ENCODE measurements at regions not wholly inside any gene's neighbourhood (a gene's known extent, or its start where the extent isn't known, plus 50 kb on each side); places are given as distances from the start of the nearest gene placed in this dataset.
"Not testable (repeated sequence)": the region's sequence is repeated elsewhere in the genome, so short reads cannot be mapped to it uniquely, and the experiment has no call there.

- peak in 1 of 2 experiments; percentile 71 for DNase-seq (ENCODE audit: low read depth in 1 of 2, low spot score in 1 of 2)
- TF ChIP-seq JUND (IDR thresholded peaks at IDR 0.05; ENCODE audit: low read depth) = no peak
- in situ Hi-C loops (cut with HindIII; ENCODE audit: low pct_unique_long_range_greater_than_20kb, low sequenced_read_pairs) = no loop called here
Observed at GRCh38 chr10:57905861-57906260, 361.8 kb downstream of the IPMK start.

- no peak for TF ChIP-seq JUND (IDR thresholded peaks at IDR 0.05; ENCODE audit: low read depth)
- DNase-seq (ENCODE audit: low read depth in 1 of 2, low spot score in 1 of 2) = no peak
- in situ Hi-C loops (cut with HindIII; ENCODE audit: low pct_unique_long_range_greater_than_20kb, low sequenced_read_pairs) = no loop called here
Observed at GRCh38 chr10:57905010-57905409, 362.7 kb downstream of the IPMK start.

GRCh38 chr10:57898231-57898630, 369.5 kb downstream of the IPMK start:
- TF ChIP-seq JUND (IDR thresholded peaks at IDR 0.05; ENCODE audit: low read depth) = no peak
- in situ Hi-C loops (cut with HindIII; ENCODE audit: low pct_unique_long_range_greater_than_20kb, low sequenced_read_pairs) = no loop called here
- DNase-seq (ENCODE audit: low read depth in 1 of 2, low spot score in 1 of 2) = peak in 1 of 2 experiments; percentile 96

GRCh38 chr10:57897611-57898010, 370.1 kb downstream of the IPMK start:
- DNase-seq (ENCODE audit: low read depth in 1 of 2, low spot score in 1 of 2) = no peak
- in situ Hi-C loops (cut with HindIII; ENCODE audit: low pct_unique_long_range_greater_than_20kb, low sequenced_read_pairs) = no loop called here
- no peak for TF ChIP-seq JUND (IDR thresholded peaks at IDR 0.05; ENCODE audit: low read depth)

- TF ChIP-seq JUND (IDR thresholded peaks at IDR 0.05; ENCODE audit: low read depth) = no peak
- in situ Hi-C loops (cut with HindIII; ENCODE audit: low pct_unique_long_range_greater_than_20kb, low sequenced_read_pairs) = no loop called here
- DNase-seq (ENCODE audit: low read depth in 1 of 2, low spot score in 1 of 2) = no peak
Observed at GRCh38 chr10:57894361-57894760, 373.3 kb downstream of the IPMK start.

- in situ Hi-C loops (cut with HindIII; ENCODE audit: low pct_unique_long_range_greater_than_20kb, low sequenced_read_pairs) = no loop called here
- TF ChIP-seq JUND (IDR thresholded peaks at IDR 0.05; ENCODE audit: low read depth) = no peak
- DNase-seq (ENCODE audit: low read depth in 1 of 2, low spot score in 1 of 2) = no peak
Observed at GRCh38 chr10:57891201-57892006, 376.3 kb downstream of the IPMK start.

GRCh38 chr10:57890691-57891090, 377.0 kb downstream of the IPMK start:
- peak in 1 of 2 experiments; percentile 59 for DNase-seq (ENCODE audit: low read depth in 1 of 2, low spot score in 1 of 2)
- TF ChIP-seq JUND (IDR thresholded peaks at IDR 0.05; ENCODE audit: low read depth) = no peak
- in situ Hi-C loops (cut with HindIII; ENCODE audit: low pct_unique_long_range_greater_than_20kb, low sequenced_read_pairs) = no loop called here

GRCh38 chr10:57885618-57885968, 382.1 kb downstream of the IPMK start:
- in situ Hi-C loops (cut with HindIII; ENCODE audit: low pct_unique_long_range_greater_than_20kb, low sequenced_read_pairs); DNase-seq (ENCODE audit: low read depth in 1 of 2, low spot score in 1 of 2): not testable (repeated sequence)

- in situ Hi-C loops (cut with HindIII; ENCODE audit: low pct_unique_long_range_greater_than_20kb, low sequenced_read_pairs) = no loop called here
- no peak for TF ChIP-seq JUND (IDR thresholded peaks at IDR 0.05; ENCODE audit: low read depth)
- DNase-seq (ENCODE audit: low read depth in 1 of 2, low spot score in 1 of 2) = no peak
Observed at GRCh38 chr10:57884965-57885617, 382.6 kb downstream of the IPMK start.

- in situ Hi-C loops (cut with HindIII; ENCODE audit: low pct_unique_long_range_greater_than_20kb, low sequenced_read_pairs) = no loop called here
- no peak for TF ChIP-seq JUND (IDR thresholded peaks at IDR 0.05; ENCODE audit: low read depth)
- no peak for DNase-seq (ENCODE audit: low read depth in 1 of 2, low spot score in 1 of 2)
Observed at GRCh38 chr10:57884407-57884806, 383.3 kb downstream of the IPMK start.

- in situ Hi-C loops (cut with HindIII; ENCODE audit: low pct_unique_long_range_greater_than_20kb, low sequenced_read_pairs) = no loop called here
- no peak for DNase-seq (ENCODE audit: low read depth in 1 of 2, low spot score in 1 of 2)
- no peak for TF ChIP-seq JUND (IDR thresholded peaks at IDR 0.05; ENCODE audit: low read depth)
Observed at GRCh38 chr10:57880446-57881227, 387.1 kb downstream of the IPMK start.

- TF ChIP-seq JUND (IDR thresholded peaks at IDR 0.05; ENCODE audit: low read depth) = no peak
- in situ Hi-C loops (cut with HindIII; ENCODE audit: low pct_unique_long_range_greater_than_20kb, low sequenced_read_pairs) = no loop called here
- DNase-seq (ENCODE audit: low read depth in 1 of 2, low spot score in 1 of 2) = no peak
Observed at GRCh38 chr10:57874810-57875209, 392.9 kb downstream of the IPMK start.

GRCh38 chr10:57867241-57867640, 400.5 kb downstream of the IPMK start:
- DNase-seq (ENCODE audit: low read depth in 1 of 2, low spot score in 1 of 2) = no peak
- no peak for TF ChIP-seq JUND (IDR thresholded peaks at IDR 0.05; ENCODE audit: low read depth)
- in situ Hi-C loops (cut with HindIII; ENCODE audit: low pct_unique_long_range_greater_than_20kb, low sequenced_read_pairs) = no loop called here

Measured in T47D (cell line).